ENCODE measurements at regions not wholly inside any gene's neighbourhood (a gene's known extent, or its start where the extent isn't known, plus 50 kb on each side); places are given as distances from the start of the nearest gene placed in this dataset.

GRCh38 chr7:116399819-116400218, 99.7 kb upstream of the CAV2 start:
- Histone ChIP-seq H3K27me3 (ENCODE audit: control insufficient read depth in 3 of 3, insufficient read depth in 3 of 3, low read length in 2 of 3) (no peaks in the 10 kb centered on the region), H3K4me3 (no peak overlapping the region), H3K4me1 (ENCODE audit: control insufficient read depth in 5 of 5, insufficient read depth in 5 of 5, low read length in 5 of 5) (peaks cover 0 to 33% (median 18%) of the 10 kb centered on the region in 5 donors), H3K9ac (ENCODE audit: insufficient read depth in 1 of 2, low read length in 2 of 2) (no peak overlapping the region), H3K36me3 (ENCODE audit: control insufficient read depth in 4 of 4, insufficient read depth in 4 of 4, low read length in 4 of 4) (no peaks in the 10 kb centered on the region), H3K9me3 (ENCODE audit: control insufficient read depth in 4 of 4, insufficient read depth in 3 of 4, low read length in 3 of 4) (no peaks in the 10 kb centered on the region), H3K27ac (ENCODE audit: low read depth in 1 of 2, low read length in 1 of 2) (no peak overlapping the region)
- DNase-seq (peak in 1 of 3 donors; percentile 41), ATAC-seq (ENCODE audit: insufficient read depth, low FRiP score) (no peak)
- no peak for TF ChIP-seq CTCF (IDR thresholded peaks at IDR 0.05; ENCODE audit: control extremely low read depth, extremely low read depth)

GRCh38 chr7:116400522-116400921, 99.0 kb upstream of the CAV2 start:
- Histone ChIP-seq H3K9me3 (ENCODE audit: control insufficient read depth in 4 of 4, insufficient read depth in 3 of 4, low read length in 3 of 4) (no peaks in the 10 kb centered on the region), H3K36me3 (ENCODE audit: control insufficient read depth in 4 of 4, insufficient read depth in 4 of 4, low read length in 4 of 4) (no peaks in the 10 kb centered on the region), H3K9ac (ENCODE audit: insufficient read depth in 1 of 2, low read length in 2 of 2) (no peak overlapping the region), H3K4me3 (no peak overlapping the region), H3K27ac (ENCODE audit: low read depth in 1 of 2, low read length in 1 of 2) (no peak overlapping the region), H3K27me3 (ENCODE audit: control insufficient read depth in 3 of 3, insufficient read depth in 3 of 3, low read length in 2 of 3) (no peaks in the 10 kb centered on the region), H3K4me1 (ENCODE audit: control insufficient read depth in 5 of 5, insufficient read depth in 5 of 5, low read length in 5 of 5) (peaks cover 0 to 27% (median 12%) of the 10 kb centered on the region in 5 donors)
- no peak for ATAC-seq (ENCODE audit: insufficient read depth, low FRiP score)
- no peak for DNase-seq
- TF ChIP-seq CTCF (IDR thresholded peaks at IDR 0.05; ENCODE audit: control extremely low read depth, extremely low read depth): no peak
- 89 to 90% methylated on average over 3 of the region's 3 CpGs for WGBS, 2 donors

GRCh38 chr7:116401711-116402110, 97.8 kb upstream of the CAV2 start:
- Histone ChIP-seq H3K4me3 (no peak overlapping the region), H3K4me1 (ENCODE audit: control insufficient read depth in 5 of 5, insufficient read depth in 5 of 5, low read length in 5 of 5) (peaks cover 0 to 27% (median 12%) of the 10 kb centered on the region in 5 donors), H3K27ac (ENCODE audit: low read depth in 1 of 2, low read length in 1 of 2) (no peak overlapping the region), H3K9me3 (ENCODE audit: control insufficient read depth in 4 of 4, insufficient read depth in 3 of 4, low read length in 3 of 4) (no peaks in the 10 kb centered on the region), H3K36me3 (ENCODE audit: control insufficient read depth in 4 of 4, insufficient read depth in 4 of 4, low read length in 4 of 4) (no peaks in the 10 kb centered on the region), H3K9ac (ENCODE audit: insufficient read depth in 1 of 2, low read length in 2 of 2) (no peak overlapping the region), H3K27me3 (ENCODE audit: control insufficient read depth in 3 of 3, insufficient read depth in 3 of 3, low read length in 2 of 3) (no peaks in the 10 kb centered on the region)
- ATAC-seq (ENCODE audit: insufficient read depth, low FRiP score) (no peak), DNase-seq (no peak)
- TF ChIP-seq CTCF (IDR thresholded peaks at IDR 0.05; ENCODE audit: control extremely low read depth, extremely low read depth): no peak

DNA sequence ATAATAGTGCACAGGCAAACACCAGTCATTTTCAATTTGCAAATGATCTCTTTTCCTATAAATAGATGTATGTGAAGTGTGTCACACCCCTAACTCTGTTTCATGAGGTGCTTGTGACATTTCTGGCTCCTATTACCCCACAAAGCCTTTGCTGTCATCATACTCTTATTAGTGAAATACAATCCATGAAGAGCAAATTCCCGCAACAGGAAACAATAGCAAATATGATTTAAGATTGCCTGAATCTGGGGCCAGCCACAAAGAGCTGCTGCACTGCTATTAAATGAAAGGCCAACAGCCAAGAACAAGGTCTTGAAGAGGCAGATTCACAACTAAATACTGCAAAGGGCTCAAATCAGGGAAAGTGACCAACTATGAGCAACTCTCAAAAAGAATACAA, 96.3 kb upstream of the CAV2 start:
- no peak for TF ChIP-seq CTCF (IDR thresholded peaks at IDR 0.05; ENCODE audit: control extremely low read depth, extremely low read depth)
- WGBS, 2 donors: 26 to 41% methylated on average over 1 of the region's 1 CpG
- Histone ChIP-seq H3K9ac (ENCODE audit: insufficient read depth in 1 of 2, low read length in 2 of 2) (no peak overlapping the region), H3K36me3 (ENCODE audit: control insufficient read depth in 4 of 4, insufficient read depth in 4 of 4, low read length in 4 of 4) (no peaks in the 10 kb centered on the region), H3K27me3 (ENCODE audit: control insufficient read depth in 3 of 3, insufficient read depth in 3 of 3, low read length in 2 of 3) (no peaks in the 10 kb centered on the region), H3K9me3 (ENCODE audit: control insufficient read depth in 4 of 4, insufficient read depth in 3 of 4, low read length in 3 of 4) (no peaks in the 10 kb centered on the region), H3K27ac (ENCODE audit: low read depth in 1 of 2, low read length in 1 of 2) (peak overlapping the region in 1 of 2 donors; percentile 53), H3K4me3 (no peak overlapping the region), H3K4me1 (ENCODE audit: control insufficient read depth in 5 of 5, insufficient read depth in 5 of 5, low read length in 5 of 5) (peaks cover 0 to 28% (median 12%) of the 10 kb centered on the region in 5 donors)
- ATAC-seq (ENCODE audit: insufficient read depth, low FRiP score) (no peak), DNase-seq (peak; percentile 22 to 64 (median 52))
